ENCODE measurements at regions not wholly inside any gene's neighbourhood (a gene's known extent, or its start where the extent isn't known, plus 50 kb on each side); places are given as distances from the start of the nearest gene placed in this dataset.

DNA sequence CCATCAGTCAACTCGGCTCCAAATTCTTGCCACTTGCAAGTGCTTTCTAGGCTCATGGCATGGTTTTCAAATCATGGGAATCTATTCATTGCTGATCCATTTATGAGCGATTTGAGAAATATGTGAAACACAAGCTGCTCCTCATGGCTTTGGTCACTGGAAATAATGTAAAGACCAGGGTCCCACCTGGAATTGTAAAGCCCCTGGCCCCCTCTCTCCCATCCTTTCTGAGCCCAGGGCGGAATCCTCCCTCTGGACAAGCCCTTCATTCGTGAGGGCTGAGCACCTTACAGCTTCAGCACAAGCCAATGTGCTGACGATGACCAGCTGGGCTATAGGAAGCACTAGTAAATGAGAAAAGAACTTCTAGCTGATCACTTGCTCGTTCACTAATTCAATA is 96.0 kb downstream of the RNASET2 start:
- no peak for DNase-seq (ENCODE audit: low read depth in 1 of 2, low spot score in 1 of 2)
- no peaks in the 10 kb centered on the region for H3K36me3 ChIP-seq
- no peaks in the 10 kb centered on the region for H3K9me3 ChIP-seq (ENCODE audit: low read depth)
- TF ChIP-seq, protein P1, sequence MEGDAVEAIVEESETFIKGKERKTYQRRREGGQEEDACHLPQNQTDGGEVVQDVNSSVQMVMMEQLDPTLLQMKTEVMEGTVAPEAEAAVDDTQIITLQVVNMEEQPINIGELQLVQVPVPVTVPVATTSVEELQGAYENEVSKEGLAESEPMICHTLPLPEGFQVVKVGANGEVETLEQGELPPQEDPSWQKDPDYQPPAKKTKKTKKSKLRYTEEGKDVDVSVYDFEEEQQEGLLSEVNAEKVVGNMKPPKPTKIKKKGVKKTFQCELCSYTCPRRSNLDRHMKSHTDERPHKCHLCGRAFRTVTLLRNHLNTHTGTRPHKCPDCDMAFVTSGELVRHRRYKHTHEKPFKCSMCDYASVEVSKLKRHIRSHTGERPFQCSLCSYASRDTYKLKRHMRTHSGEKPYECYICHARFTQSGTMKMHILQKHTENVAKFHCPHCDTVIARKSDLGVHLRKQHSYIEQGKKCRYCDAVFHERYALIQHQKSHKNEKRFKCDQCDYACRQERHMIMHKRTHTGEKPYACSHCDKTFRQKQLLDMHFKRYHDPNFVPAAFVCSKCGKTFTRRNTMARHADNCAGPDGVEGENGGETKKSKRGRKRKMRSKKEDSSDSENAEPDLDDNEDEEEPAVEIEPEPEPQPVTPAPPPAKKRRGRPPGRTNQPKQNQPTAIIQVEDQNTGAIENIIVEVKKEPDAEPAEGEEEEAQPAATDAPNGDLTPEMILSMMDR (IDR thresholded peaks at IDR 0.05; ENCODE audit: low read depth, low read length): no peak
- H3K4me1 ChIP-seq (ENCODE audit: low read depth): no peaks in the 10 kb centered on the region
- no peak overlapping the region for H3K4me3 ChIP-seq
- H3K27me3 ChIP-seq: no peaks in the 10 kb centered on the region
- H3K27ac ChIP-seq: no peak overlapping the region

DNA sequence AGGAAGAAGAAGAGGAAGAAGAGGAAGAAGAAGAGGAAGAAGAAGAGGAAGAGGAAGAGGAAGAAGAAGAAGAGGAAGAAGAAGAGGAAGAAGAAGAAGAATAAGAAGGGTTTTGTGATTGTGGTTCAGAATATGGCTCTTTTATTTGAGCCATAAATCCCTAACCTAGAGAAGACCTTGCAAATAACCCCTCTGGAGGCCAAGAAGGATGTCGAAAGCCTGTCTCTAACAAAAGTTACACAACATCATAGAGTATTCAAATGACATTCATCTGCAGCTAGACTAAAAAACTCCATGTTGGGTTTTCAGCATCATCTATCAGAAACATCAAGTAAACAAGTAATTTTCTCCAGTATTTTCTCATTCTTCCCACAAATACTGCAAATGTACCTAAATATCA is 100.9 kb downstream of the RNASET2 start:
- Histone ChIP-seq H3K36me3 (no peaks in the 10 kb centered on the region), H3K4me3 (no peak overlapping the region), H3K9me3 (ENCODE audit: low read depth) (no peaks in the 10 kb centered on the region), H3K27ac (no peak overlapping the region), H3K4me1 (ENCODE audit: low read depth) (no peaks in the 10 kb centered on the region), H3K27me3 (no peaks in the 10 kb centered on the region)
- no peak for DNase-seq (ENCODE audit: low read depth in 1 of 2, low spot score in 1 of 2)
- TF ChIP-seq, protein P1 (IDR thresholded peaks at IDR 0.05; ENCODE audit: low read depth, low read length): no peak

DNA sequence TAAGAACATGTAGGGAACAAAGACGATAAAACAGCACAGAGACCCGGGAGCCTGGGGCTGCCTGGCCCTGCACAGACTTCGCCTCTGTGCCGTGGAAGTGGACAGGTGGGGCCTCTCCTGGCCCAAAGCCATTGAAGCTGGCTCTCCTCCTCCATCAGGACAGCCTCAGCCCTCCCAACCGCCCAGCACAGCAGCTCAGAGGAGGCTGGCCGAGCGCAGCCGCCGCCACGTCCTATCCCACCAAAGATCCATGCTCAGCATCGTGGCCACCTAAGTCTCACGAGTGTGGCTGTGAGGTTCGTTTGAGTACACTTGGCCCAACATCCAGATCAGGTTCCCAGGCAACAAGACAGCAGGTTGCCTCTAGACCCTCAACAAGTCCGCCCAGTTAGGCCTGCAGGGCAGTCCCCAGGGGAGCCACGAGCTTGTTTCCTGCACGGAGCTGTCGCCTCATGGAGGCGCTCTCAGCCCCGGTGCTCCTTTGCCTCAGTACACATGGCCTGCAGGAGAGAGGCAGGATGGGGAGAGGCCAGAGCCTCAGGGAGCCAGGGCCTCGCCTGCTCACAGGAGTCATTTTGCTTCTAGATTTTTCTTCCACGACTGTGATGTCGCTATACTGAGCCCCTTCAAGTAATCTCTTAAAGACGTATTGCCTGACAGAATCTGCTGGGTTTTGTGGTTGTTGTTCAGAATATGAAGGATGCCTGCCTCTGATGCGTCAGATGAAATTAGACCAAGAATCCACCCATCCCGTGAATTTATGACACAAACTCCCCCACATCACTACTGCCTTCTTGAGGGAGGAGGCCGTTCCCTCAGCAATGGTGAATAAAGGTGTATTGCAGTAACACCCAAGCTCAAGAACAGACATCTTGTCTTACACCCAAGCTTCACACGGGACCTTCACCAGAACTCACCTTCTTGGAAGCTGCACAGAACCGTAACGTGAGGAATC is 102.7 kb downstream of the RNASET2 start:
- no peak overlapping the region for H3K27ac ChIP-seq
- DNase-seq (ENCODE audit: low read depth in 1 of 2, low spot score in 1 of 2): no peak
- TF ChIP-seq, protein P1 (IDR thresholded peaks at IDR 0.05; ENCODE audit: low read depth, low read length): no peak

DNA sequence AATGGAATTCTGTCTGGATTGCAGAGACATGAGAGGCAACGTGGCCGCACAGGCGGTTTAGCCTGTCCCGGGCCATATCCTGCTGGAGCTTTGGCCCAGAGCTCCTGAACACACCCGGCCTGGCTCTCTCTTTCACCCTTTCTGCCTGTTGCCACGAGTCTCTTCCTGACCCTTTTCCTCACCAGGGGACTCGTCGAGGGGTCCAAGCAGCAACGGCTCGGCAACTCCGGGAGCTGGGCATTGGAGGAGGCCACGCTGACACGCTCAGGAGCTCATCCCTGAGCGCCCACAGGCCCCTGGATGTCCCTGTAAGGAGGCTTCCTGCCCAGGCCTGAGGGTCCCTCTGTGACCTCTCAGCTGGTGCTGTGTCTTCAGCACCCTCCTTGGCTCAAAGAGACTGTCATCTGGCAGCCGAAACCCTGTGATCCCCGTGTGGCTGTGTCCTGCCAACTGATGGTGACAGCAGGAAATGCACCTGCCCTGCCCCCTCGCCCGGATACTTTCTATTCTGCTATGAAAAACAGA is 103.8 kb downstream of the RNASET2 start:
- H3K36me3 ChIP-seq: no peaks in the 10 kb centered on the region
- TF ChIP-seq, protein P1 (IDR thresholded peaks at IDR 0.05; ENCODE audit: low read depth, low read length): no peak
- H3K4me3 ChIP-seq: no peak overlapping the region
- no peaks in the 10 kb centered on the region for H3K27me3 ChIP-seq
- H3K27ac ChIP-seq: no peak overlapping the region
- no peaks in the 10 kb centered on the region for H3K4me1 ChIP-seq (ENCODE audit: low read depth)
- no peak for DNase-seq (ENCODE audit: low read depth in 1 of 2, low spot score in 1 of 2)
- no peaks in the 10 kb centered on the region for H3K9me3 ChIP-seq (ENCODE audit: low read depth)

More for the DNA sequence above, 102.7 kb downstream of the RNASET2 start:
- Histone ChIP-seq H3K9me3 (ENCODE audit: low read depth) (no peaks in the 10 kb centered on the region), H3K4me1 (ENCODE audit: low read depth) (no peaks in the 10 kb centered on the region), H3K36me3 (no peaks in the 10 kb centered on the region), H3K27me3 (no peaks in the 10 kb centered on the region), H3K4me3 (no peak overlapping the region)

DNA sequence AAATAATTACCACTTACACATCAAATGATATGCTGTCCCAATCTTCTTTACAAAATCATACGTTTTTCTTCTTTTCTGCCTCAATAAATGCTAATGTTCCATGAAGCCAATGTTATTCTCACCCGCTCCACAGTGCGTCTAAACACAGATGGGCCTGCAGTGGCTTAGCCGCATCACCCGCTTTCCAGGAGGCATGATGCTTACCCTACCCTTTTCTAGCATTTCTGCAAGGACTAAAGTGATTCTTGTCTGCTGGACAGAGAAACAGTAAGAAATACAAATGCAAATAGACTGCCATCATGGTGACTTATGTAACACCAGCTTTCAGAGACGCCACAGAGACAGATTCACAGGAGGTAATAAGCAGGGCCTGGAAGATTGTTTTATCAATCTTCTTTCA is 104.4 kb downstream of the RNASET2 start:
- no peak for DNase-seq (ENCODE audit: low read depth in 1 of 2, low spot score in 1 of 2)
- Histone ChIP-seq H3K4me1 (ENCODE audit: low read depth) (no peaks in the 10 kb centered on the region), H3K4me3 (no peak overlapping the region), H3K9me3 (ENCODE audit: low read depth) (no peaks in the 10 kb centered on the region), H3K27ac (no peak overlapping the region), H3K27me3 (no peaks in the 10 kb centered on the region), H3K36me3 (no peaks in the 10 kb centered on the region)
- TF ChIP-seq, protein P1 (IDR thresholded peaks at IDR 0.05; ENCODE audit: low read depth, low read length): no peak

Measured in cardiac muscle cell (in vitro differentiated cells and primary cell).